ENCODE measurements at regions not wholly inside any gene's neighbourhood (a gene's known extent, or its start where the extent isn't known, plus 50 kb on each side); places are given as distances from the start of the nearest gene placed in this dataset.

DNA sequence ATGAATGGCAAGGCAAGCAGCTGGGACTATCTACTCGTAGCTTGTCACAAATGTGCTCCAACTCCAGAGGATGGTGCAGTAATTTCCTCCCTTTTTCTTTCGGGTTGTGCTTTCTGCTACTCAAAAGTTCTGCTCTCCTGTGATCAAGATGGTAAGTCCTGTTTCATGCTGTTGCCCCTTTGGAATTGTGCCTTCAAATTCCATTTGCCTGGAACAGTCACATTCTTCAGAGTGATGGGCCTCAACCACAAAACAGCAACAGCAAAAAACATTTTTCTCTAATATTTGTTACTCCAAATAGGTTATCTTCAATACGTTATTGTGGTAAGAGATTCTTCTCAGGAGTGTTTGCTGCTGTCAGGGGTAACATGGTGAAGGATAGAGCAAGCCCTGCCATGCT, 209.3 kb downstream of the PALM2AKAP2 start:
- TF ChIP-seq, protein P1, sequence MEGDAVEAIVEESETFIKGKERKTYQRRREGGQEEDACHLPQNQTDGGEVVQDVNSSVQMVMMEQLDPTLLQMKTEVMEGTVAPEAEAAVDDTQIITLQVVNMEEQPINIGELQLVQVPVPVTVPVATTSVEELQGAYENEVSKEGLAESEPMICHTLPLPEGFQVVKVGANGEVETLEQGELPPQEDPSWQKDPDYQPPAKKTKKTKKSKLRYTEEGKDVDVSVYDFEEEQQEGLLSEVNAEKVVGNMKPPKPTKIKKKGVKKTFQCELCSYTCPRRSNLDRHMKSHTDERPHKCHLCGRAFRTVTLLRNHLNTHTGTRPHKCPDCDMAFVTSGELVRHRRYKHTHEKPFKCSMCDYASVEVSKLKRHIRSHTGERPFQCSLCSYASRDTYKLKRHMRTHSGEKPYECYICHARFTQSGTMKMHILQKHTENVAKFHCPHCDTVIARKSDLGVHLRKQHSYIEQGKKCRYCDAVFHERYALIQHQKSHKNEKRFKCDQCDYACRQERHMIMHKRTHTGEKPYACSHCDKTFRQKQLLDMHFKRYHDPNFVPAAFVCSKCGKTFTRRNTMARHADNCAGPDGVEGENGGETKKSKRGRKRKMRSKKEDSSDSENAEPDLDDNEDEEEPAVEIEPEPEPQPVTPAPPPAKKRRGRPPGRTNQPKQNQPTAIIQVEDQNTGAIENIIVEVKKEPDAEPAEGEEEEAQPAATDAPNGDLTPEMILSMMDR (conservative IDR thresholded peaks at IDR 0.05; ENCODE audit: low read depth, low read length), result no peak
- TF ChIP-seq EZH2 (IDR thresholded peaks at IDR 0.05; ENCODE audit: low read length, unreplicated experiment), result no peak
- no peak for TF ChIP-seq EZH2phosphoT487 (IDR thresholded peaks at IDR 0.05; ENCODE audit: borderline replicate concordance, low read length)

All from PC-3 (cell line).